Naive B cell (primary cell): ENCODE measurements at regions not wholly inside any gene's neighbourhood (a gene's known extent, or its start where the extent isn't known, plus 50 kb on each side); places are given as distances from the start of the nearest gene placed in this dataset.
"Not testable (repeated sequence)": the region's sequence is repeated elsewhere in the genome, so short reads cannot be mapped to it uniquely, and the experiment has no call there.

Source experiments
- ATAC-seq, 2 donors: fragments of 150-1000 bp; cut with Tn5 transposase; 2 replicates each; pipeline ENCODE4 v1.10.0; 2021; ENCODE audit warnings: low read depth in 2 of 2, mild to moderate bottlenecking in 2 of 2, moderate library complexity in 2 of 2
- DNase-seq: peaks from one replicate; pipeline ENCODE4 v3.0.0; 2022
- H3K27ac Mint-ChIP-seq, 6 donors: one replicate each; pipeline ENCODE4 v1.8.0; 2020 to 2022; ENCODE audit warnings: mild to moderate bottlenecking in 6 of 6, mixed read lengths in 6 of 6, moderate library complexity in 5 of 6, inconsistent platforms in 2 of 6
- H3K27me3 Mint-ChIP-seq, 3 donors: one replicate each; pipeline ENCODE4 v1.8.0; 2021 to 2022; ENCODE audit warnings: mixed read lengths in 3 of 3, mild to moderate bottlenecking in 1 of 3
- H3K36me3 Mint-ChIP-seq, 2 donors: one replicate each; pipeline ENCODE4 v1.8.0; 2020 to 2022; ENCODE audit warnings: mixed read lengths in 2 of 2, inconsistent platforms in 1 of 2, mild to moderate bottlenecking in 1 of 2
- H3K4me1 Mint-ChIP-seq, 3 donors: one replicate each; pipeline ENCODE4 v1.8.0; 2020 to 2022; ENCODE audit warnings: mixed read lengths in 3 of 3, inconsistent platforms in 1 of 3, mild to moderate bottlenecking in 1 of 3, moderate library complexity in 1 of 3
- H3K4me3 Mint-ChIP-seq, 8 donors: one replicate each; pipeline ENCODE4 v1.8.0; 2020 to 2022; ENCODE audit warnings: mild to moderate bottlenecking in 8 of 8, mixed read lengths in 8 of 8, moderate library complexity in 8 of 8, inconsistent platforms in 2 of 8
- H3K9me3 Mint-ChIP-seq, 7 donors: one replicate each; pipeline ENCODE4 v1.8.0; 2020 to 2022; ENCODE audit warnings: mixed read lengths in 7 of 7, mild to moderate bottlenecking in 5 of 7, inconsistent platforms in 2 of 7, moderate library complexity in 1 of 7

- Mint-ChIP-seq H3K36me3 (no peaks in the 10 kb centered on the region), H3K4me1 (no peaks in the 10 kb centered on the region), H3K9me3 (peaks cover 3 to 9% (median 6%) of the 10 kb centered on the region in 7 donors), H3K4me3 (no peak overlapping the region), H3K27me3 (peaks cover 9 to 28% (median 13%) of the 10 kb centered on the region in 3 donors), H3K27ac (no peak overlapping the region)
- DNase-seq (no peak), ATAC-seq (no peak)
Measured at GRCh38 chr6:2611092-2611491, 139.6 kb downstream of the MYLK4 start.

- Mint-ChIP-seq H3K9me3 (no peaks in the 10 kb centered on the region), H3K27ac (peak overlapping the region in 1 of 6 donors; percentile 29), H3K36me3 (no peaks in the 10 kb centered on the region), H3K4me3 (no peak overlapping the region), H3K4me1 (no peaks in the 10 kb centered on the region), H3K27me3 (peaks cover 0 to 20% (median 5%) of the 10 kb centered on the region in 3 donors)
- no peak for DNase-seq
- ATAC-seq: no peak
Measured at GRCh38 chr6:2608503-2608902, 142.2 kb downstream of the MYLK4 start.

GRCh38 chr6:2600363-2600762, 150.4 kb downstream of the MYLK4 start:
- H3K27me3 Mint-ChIP-seq: peaks cover 9 to 17% (median 11%) of the 10 kb centered on the region in 3 donors
- no peak overlapping the region for H3K27ac Mint-ChIP-seq
- no peaks in the 10 kb centered on the region for H3K9me3 Mint-ChIP-seq
- no peaks in the 10 kb centered on the region for H3K4me1 Mint-ChIP-seq
- no peak overlapping the region for H3K4me3 Mint-ChIP-seq
- no peaks in the 10 kb centered on the region for H3K36me3 Mint-ChIP-seq
- DNase-seq (no peak), ATAC-seq (no peak)

GRCh38 chr6:2599817-2600216, 150.9 kb downstream of the MYLK4 start:
- Mint-ChIP-seq H3K27ac (peak overlapping the region in 1 of 6 donors; percentile 38), H3K4me1 (no peaks in the 10 kb centered on the region), H3K27me3 (peaks cover 10 to 17% (median 11%) of the 10 kb centered on the region in 3 donors), H3K4me3 (no peak overlapping the region), H3K9me3 (no peaks in the 10 kb centered on the region), H3K36me3 (no peaks in the 10 kb centered on the region)
- ATAC-seq (no peak), DNase-seq (no peak)

GRCh38 chr6:2598867-2599266, 151.9 kb downstream of the MYLK4 start:
- H3K36me3 Mint-ChIP-seq: no peaks in the 10 kb centered on the region
- no peaks in the 10 kb centered on the region for H3K9me3 Mint-ChIP-seq
- H3K27me3 Mint-ChIP-seq: peaks cover 8 to 12% (median 11%) of the 10 kb centered on the region in 3 donors
- no peak overlapping the region for H3K27ac Mint-ChIP-seq
- no peak overlapping the region for H3K4me3 Mint-ChIP-seq
- no peaks in the 10 kb centered on the region for H3K4me1 Mint-ChIP-seq
- ATAC-seq (no peak), DNase-seq (no peak)

DNA sequence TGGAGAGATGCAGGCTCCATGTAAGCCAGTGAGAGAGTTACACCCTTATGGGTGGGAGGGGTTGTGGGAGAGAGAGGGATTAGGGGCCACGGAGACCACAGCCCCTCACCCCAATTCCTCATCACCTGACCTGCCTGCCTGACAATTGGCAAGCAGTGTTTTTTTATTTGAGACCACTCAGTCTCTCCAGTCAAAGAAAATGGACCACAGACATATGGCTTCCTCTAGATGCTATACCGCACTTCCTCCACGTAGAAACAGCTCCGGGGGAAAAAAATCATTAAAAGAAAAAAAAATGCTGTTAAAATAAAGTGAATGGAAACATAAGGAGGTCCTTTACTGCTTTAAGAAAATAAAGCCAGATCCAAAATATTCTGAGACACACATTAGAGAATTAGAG, 152.7 kb downstream of the MYLK4 start:
- Mint-ChIP-seq H3K27ac (no peak overlapping the region), H3K9me3 (no peaks in the 10 kb centered on the region), H3K27me3 (peaks cover 7 to 15% (median 13%) of the 10 kb centered on the region in 3 donors), H3K36me3 (no peaks in the 10 kb centered on the region), H3K4me1 (no peaks in the 10 kb centered on the region), H3K4me3 (no peak overlapping the region)
- no peak for ATAC-seq
- DNase-seq: no peak

- not testable (repeated sequence) for H3K36me3 Mint-ChIP-seq, ATAC-seq, DNase-seq, H3K9me3 Mint-ChIP-seq, H3K27ac Mint-ChIP-seq, H3K4me3 Mint-ChIP-seq, H3K4me1 Mint-ChIP-seq
- H3K27me3 Mint-ChIP-seq: peaks cover 9 to 17% (median 17%) of the 10 kb centered on the region in 3 donors
Measured at GRCh38 chr6:2597457-2597856, 153.3 kb downstream of the MYLK4 start.

GRCh38 chr6:2596222-2596621, 154.5 kb downstream of the MYLK4 start:
- no peaks in the 10 kb centered on the region for H3K36me3 Mint-ChIP-seq
- peaks cover 9 to 24% (median 13%) of the 10 kb centered on the region in 3 donors for H3K27me3 Mint-ChIP-seq
- no peaks in the 10 kb centered on the region for H3K4me1 Mint-ChIP-seq
- ATAC-seq (no peak), DNase-seq (no peak)
- no peak overlapping the region for H3K4me3 Mint-ChIP-seq
- no peak overlapping the region for H3K27ac Mint-ChIP-seq
- no peaks in the 10 kb centered on the region for H3K9me3 Mint-ChIP-seq

- DNase-seq (no peak), ATAC-seq (no peak)
- Mint-ChIP-seq H3K4me1 (peaks cover 0 to 6% (median 0%) of the 10 kb centered on the region in 3 donors), H3K9me3 (peaks cover 0 to 2% (median 0%) of the 10 kb centered on the region in 7 donors), H3K27ac (no peak overlapping the region), H3K36me3 (no peaks in the 10 kb centered on the region), H3K27me3 (peaks cover 9 to 21% (median 17%) of the 10 kb centered on the region in 3 donors), H3K4me3 (no peak overlapping the region)
Measured at GRCh38 chr6:2594868-2595267, 155.9 kb downstream of the MYLK4 start.

GRCh38 chr6:2593167-2593566, 157.6 kb downstream of the MYLK4 start:
- ATAC-seq: no peak
- Mint-ChIP-seq H3K27ac (peak overlapping the region in 1 of 6 donors; percentile 50), H3K27me3 (peaks cover 23 to 38% (median 26%) of the 10 kb centered on the region in 3 donors), H3K4me1 (peaks cover 0 to 6% (median 0%) of the 10 kb centered on the region in 3 donors), H3K4me3 (no peak overlapping the region), H3K9me3 (peaks cover 0 to 8% (median 0%) of the 10 kb centered on the region in 7 donors), H3K36me3 (no peaks in the 10 kb centered on the region)
- no peak for DNase-seq

DNA sequence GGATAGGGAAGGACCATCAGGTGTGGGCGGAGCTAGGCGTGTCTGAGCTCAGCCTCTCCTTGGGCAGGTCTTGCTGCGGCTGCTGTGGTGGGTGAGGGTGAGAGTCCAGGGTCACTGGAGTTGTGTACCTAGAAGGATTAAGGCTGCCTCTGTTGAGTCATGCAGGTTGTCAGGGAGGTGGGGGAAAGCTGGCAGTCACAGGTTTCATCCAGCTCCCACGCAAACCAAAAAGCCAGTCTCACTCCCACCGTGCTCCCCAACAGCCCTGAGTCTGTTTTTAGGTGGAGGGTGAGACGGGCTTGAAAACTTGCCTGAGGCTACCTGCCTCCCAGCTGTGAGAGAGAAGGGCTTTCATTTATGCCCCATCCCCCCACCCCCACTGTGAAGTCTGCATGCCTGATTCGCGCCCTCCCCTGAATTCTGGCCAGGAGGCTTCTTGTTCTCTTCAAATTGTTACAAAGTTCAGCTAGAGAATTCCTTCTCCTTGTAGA, 161.5 kb downstream of the MYLK4 start:
- Mint-ChIP-seq H3K4me1 (peaks cover 0 to 6% (median 0%) of the 10 kb centered on the region in 3 donors), H3K9me3 (peaks cover 0 to 16% (median 10%) of the 10 kb centered on the region in 7 donors), H3K27me3 (peaks cover 25 to 60% (median 35%) of the 10 kb centered on the region in 3 donors), H3K4me3 (no peak overlapping the region), H3K36me3 (no peaks in the 10 kb centered on the region), H3K27ac (peak overlapping the region in 1 of 6 donors; percentile 33)
- DNase-seq (no peak), ATAC-seq (no peak)

GRCh38 chr6:2583459-2583858, 167.3 kb downstream of the MYLK4 start:
- no peak for ATAC-seq
- Mint-ChIP-seq H3K4me1 (no peaks in the 10 kb centered on the region), H3K27me3 (peaks cover 28 to 48% (median 30%) of the 10 kb centered on the region in 3 donors), H3K9me3 (peaks cover 0 to 16% (median 6%) of the 10 kb centered on the region in 7 donors), H3K36me3 (no peaks in the 10 kb centered on the region), H3K4me3 (no peak overlapping the region), H3K27ac (no peak overlapping the region)
- no peak for DNase-seq

DNA sequence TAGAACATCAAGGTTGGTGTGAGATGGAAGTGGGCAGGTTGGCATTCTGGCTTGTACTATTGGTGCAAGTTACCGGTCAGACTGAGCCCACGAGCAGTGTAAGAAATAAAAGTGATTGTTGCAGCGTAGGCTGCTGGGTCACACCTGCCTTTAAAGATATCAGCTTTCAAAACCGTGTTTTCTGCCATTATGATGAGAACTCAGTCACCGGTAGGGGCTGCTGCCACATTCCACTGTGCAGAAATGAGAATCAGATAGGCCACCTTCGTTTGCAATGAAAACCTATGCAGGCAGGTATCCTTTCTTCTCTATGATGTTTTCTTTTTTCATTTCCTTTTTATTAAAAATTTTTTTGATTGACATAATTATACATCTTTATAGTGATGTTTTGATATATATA, 168.5 kb downstream of the MYLK4 start:
- Mint-ChIP-seq H3K9me3 (peaks cover 0 to 16% (median 6%) of the 10 kb centered on the region in 7 donors), H3K36me3 (no peaks in the 10 kb centered on the region), H3K27me3 (peaks cover 20 to 39% (median 24%) of the 10 kb centered on the region in 3 donors), H3K4me3 (no peak overlapping the region), H3K27ac (no peak overlapping the region), H3K4me1 (no peaks in the 10 kb centered on the region)
- ATAC-seq: no peak
- DNase-seq: no peak

DNA sequence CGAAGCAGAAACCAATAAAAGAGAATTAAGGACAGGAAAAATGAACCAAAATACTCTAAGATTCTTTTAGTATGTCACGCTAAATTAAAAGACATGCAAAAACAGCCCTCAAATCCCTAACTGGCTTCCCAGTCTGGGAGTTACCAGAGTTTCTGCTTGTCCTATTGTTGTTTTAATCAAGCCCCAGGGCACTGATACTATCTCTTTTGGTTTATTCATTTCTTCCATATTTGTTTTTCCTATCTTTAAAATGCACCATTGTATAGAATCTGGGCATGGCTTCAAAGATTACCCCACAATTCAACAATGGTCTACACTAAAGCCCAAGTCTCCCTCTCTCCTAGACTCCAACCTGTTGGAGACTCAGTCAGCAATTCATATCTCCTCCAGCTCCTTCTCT, 169.1 kb downstream of the MYLK4 start:
- no peak for ATAC-seq
- H3K36me3 Mint-ChIP-seq: no peaks in the 10 kb centered on the region

More for the DNA sequence above, 169.1 kb downstream of the MYLK4 start:
- H3K4me3 Mint-ChIP-seq: no peak overlapping the region
- H3K9me3 Mint-ChIP-seq: peaks cover 0 to 14% (median 6%) of the 10 kb centered on the region in 7 donors
- H3K27ac Mint-ChIP-seq: peak overlapping the region in 1 of 6 donors; percentile 76
- H3K4me1 Mint-ChIP-seq: no peaks in the 10 kb centered on the region
- no peak for DNase-seq
- H3K27me3 Mint-ChIP-seq: peaks cover 19 to 34% (median 23%) of the 10 kb centered on the region in 3 donors
